NOMO-1 treated with dmso at 0.1 percent for 144 hours (cell line): ENCODE measurements at regions not wholly inside any gene's neighbourhood (a gene's known extent, or its start where the extent isn't known, plus 50 kb on each side); places are given as distances from the start of the nearest gene placed in this dataset.

Experiments used
- DNase-seq: peaks from one replicate; lab custom pipeline; 2025; ENCODE audit not compliant: unreplicated experiment; lab: John Stamatoyannopoulos, UW

DNA sequence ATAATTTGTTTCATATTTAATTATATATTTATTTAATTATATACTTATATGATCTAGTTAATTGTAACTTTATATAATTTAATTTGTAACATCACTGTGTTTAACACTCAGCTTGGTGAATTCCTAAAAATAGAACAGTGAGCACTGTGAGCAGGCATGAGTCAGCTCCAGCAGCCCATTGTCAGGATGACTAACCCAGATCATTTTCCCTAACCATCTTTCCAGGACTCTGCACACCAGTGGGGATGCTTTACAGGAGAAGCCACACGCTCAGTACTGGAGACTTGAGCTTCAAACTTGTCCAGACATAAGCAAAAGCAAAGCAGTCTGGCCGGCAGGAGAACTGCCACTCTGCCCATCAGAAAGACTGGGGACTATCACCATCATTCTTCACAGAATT, 446.2 kb upstream of the TRPC7 start:
- no peak for DNase-seq

- no peak for DNase-seq
Measured at GRCh38 chr5:136811086-136811485, 445.7 kb upstream of the TRPC7 start.

- no peak for DNase-seq
Measured at GRCh38 chr5:136810261-136810801, 445.0 kb upstream of the TRPC7 start.

- no peak for DNase-seq
Measured at GRCh38 chr5:136809382-136809781, 444.0 kb upstream of the TRPC7 start.

GRCh38 chr5:136808756-136809155, 443.4 kb upstream of the TRPC7 start:
- DNase-seq, result no peak

GRCh38 chr5:136805466-136805865, 440.1 kb upstream of the TRPC7 start:
- no peak for DNase-seq

- no peak for DNase-seq
Measured at GRCh38 chr5:136802383-136802782, 437.0 kb upstream of the TRPC7 start.

GRCh38 chr5:136799806-136800372, 434.5 kb upstream of the TRPC7 start:
- DNase-seq, result no peak

DNA sequence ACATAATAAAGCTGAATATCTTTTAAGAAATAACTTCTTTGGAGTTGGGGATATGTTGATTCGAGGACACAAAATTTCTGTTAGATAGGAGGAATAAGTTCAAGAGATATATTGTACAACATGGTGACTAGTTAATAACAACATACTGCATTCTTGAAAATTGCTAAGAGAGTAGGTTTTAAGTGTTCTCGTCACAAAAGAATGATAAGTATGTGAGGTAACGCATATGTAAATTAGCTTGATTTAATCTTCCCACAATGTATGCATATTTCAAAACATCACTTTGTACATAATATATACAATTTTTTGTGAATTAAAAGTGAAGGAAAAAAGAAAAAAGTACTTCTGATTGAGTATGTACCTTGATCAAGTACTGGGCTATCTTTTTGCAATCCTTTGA, 428.0 kb upstream of the TRPC7 start:
- DNase-seq, result no peak

GRCh38 chr5:136781464-136781863, 416.1 kb upstream of the TRPC7 start:
- DNase-seq, result no peak

DNA sequence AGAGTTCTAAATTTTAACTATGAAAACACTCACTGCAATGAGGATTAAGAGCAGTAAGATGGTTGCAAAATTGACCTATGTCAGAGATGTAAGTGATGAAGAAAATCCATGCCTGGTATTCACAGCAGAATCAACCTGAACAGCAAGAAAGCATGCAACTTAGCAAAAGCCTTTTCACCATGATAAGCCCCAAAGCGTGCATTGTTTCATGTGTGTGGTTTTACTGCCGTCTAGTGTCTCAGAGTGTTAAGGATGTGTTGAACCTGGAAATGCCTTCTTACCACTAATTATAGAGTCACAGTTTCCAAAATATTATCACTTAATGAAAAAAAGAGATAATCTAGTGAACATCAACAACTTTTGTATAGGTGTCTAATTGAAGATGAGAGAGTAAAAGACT, 415.2 kb upstream of the TRPC7 start:
- DNase-seq, result no peak

DNA sequence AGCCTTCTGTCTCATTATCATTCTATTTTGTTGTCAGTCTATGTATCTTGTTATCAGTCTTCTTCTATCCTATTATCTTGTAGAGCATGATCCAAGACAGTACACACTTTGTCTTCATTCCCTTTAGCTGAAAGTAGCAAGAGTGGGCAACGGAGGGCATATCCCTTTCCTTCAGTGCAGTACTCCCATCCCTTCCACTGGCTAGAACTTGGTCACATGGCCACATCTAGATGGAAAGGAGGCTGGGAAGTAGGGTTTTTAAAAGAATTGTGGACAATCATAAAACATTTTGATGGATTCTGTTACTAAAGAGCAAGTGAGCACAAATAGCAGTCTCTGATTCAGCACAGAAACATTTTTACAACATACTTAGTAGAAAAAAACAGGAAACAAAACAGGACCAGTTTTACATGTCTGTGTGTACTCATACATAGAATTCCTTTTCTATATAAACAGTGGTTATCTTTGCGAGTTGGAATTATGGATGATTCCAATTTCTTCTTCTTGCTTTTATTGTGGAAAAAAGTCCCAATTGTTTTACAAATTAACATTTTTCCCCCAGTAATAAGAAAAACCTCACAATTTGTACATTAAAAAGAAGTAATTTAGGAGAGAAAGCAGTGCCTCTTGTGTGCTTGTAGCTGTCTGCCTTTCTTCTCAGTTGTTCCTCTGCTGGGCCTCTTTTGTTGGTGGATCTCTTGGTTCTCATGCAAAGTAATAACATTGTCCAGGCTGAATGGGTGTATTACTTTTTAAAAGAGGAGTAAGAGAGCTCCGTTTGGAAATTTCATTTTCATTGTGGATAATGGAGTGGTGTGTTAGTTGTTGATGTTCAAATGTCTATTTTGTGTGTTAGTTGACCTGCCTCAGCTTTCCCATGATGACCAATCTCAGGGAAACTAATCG, 410.9 kb upstream of the TRPC7 start:
- no peak for DNase-seq

GRCh38 chr5:136772491-136772890, 407.1 kb upstream of the TRPC7 start:
- no peak for DNase-seq

GRCh38 chr5:136769900-136770684, 404.7 kb upstream of the TRPC7 start:
- peak; percentile 15 for DNase-seq

GRCh38 chr5:136769093-136769492, 403.7 kb upstream of the TRPC7 start:
- DNase-seq, result no peak

DNA sequence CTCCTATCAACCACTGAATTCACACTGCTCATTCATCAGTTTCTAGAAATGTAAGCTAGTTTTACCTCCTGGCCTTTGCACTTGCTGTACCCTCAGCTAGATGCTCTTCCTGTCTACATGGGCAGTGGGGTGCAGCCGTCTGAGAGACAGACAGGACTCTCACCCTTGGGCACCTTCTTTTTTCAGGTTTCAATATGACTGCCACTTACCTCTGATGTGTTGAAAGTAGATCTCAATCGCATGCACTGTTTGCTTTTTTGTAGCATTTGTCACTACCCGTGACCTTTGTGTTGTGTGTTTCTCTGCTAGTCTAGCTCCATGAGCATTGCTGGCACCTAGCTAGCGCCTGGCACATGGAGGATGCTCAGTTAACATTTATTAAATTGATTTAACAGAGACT, 403.1 kb upstream of the TRPC7 start:
- no peak for DNase-seq

DNA sequence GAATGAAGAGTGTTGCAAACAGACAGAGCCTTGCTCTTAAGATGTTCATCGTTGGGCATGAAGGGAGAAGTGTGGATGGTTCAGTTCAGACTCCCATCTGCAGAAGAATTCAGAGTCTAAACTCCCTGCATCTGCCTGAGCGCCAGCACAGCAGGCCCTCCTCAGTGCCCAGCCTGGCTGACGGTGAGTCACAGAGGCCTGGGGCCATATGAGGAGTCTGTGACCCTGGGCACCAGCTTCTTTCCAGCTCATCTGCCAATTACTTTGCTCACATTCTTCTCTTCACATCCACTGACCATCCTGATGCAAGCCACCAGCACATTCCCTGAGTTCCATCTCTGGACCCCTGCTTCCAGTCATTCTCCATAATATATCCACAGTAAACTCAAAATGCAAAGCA, 401.1 kb upstream of the TRPC7 start:
- no peak for DNase-seq

GRCh38 chr5:136764601-136765000, 399.3 kb upstream of the TRPC7 start:
- no peak for DNase-seq

- DNase-seq, result no peak
Measured at GRCh38 chr5:136763548-136763947, 398.2 kb upstream of the TRPC7 start.

GRCh38 chr5:136754216-136754615, 388.9 kb upstream of the TRPC7 start:
- no peak for DNase-seq

DNA sequence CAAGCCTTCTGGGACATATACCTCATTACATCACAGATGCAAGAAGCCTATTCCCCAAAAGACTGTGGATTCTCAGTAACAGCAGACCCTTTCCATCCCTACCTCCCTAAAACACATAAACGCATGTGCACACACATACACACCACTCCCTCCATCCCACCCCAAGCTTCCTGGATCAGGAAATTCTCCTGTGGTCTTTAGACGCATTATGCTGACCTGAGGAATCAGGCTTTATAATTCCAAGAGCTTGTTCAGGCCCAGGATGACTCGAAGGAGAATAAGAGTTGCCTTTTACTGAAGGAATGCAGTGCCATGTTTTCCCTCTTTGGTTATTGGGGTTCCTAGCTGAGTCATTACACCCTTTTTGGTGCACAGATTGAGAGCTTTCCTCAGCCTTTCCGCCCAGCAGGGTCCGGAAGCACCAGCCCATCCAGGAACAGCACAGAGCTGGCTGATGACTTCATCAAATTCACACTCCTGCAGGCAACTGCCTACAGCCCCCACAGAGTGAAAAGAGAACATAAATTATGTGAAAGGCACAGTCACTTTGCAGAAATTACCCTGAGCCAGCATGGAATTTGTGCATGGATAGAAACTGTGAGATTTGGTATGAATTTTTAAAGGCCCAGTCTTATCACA, 385.0 kb upstream of the TRPC7 start:
- DNase-seq, result no peak
